NT2/D1 (cell line): ENCODE measurements at regions not wholly inside any gene's neighbourhood (a gene's known extent, or its start where the extent isn't known, plus 50 kb on each side); places are given as distances from the start of the nearest gene placed in this dataset.

Experiments
- SUZ12 ChIP-seq: IDR thresholded peaks from 2 replicates; pipeline ENCODE4 v1.6.1; 2011; ENCODE audit not compliant: insufficient read length, insufficient read depth; ENCODE audit errors: extremely low read depth
- ZNF274 ChIP-seq: IDR thresholded peaks from 2 replicates; pipeline ENCODE4 v1.6.1; 2011; ENCODE audit warnings: mild to moderate bottlenecking, low read depth, low read length

- TF ChIP-seq SUZ12 (no peak), ZNF274 (no peak)
Measured at GRCh38 chr2:176415937-176416499, 146.8 kb downstream of the MTX2 start.
